ENCODE measurements at regions not wholly inside any gene's neighbourhood (a gene's known extent, or its start where the extent isn't known, plus 50 kb on each side); places are given as distances from the start of the nearest gene placed in this dataset.

DNA sequence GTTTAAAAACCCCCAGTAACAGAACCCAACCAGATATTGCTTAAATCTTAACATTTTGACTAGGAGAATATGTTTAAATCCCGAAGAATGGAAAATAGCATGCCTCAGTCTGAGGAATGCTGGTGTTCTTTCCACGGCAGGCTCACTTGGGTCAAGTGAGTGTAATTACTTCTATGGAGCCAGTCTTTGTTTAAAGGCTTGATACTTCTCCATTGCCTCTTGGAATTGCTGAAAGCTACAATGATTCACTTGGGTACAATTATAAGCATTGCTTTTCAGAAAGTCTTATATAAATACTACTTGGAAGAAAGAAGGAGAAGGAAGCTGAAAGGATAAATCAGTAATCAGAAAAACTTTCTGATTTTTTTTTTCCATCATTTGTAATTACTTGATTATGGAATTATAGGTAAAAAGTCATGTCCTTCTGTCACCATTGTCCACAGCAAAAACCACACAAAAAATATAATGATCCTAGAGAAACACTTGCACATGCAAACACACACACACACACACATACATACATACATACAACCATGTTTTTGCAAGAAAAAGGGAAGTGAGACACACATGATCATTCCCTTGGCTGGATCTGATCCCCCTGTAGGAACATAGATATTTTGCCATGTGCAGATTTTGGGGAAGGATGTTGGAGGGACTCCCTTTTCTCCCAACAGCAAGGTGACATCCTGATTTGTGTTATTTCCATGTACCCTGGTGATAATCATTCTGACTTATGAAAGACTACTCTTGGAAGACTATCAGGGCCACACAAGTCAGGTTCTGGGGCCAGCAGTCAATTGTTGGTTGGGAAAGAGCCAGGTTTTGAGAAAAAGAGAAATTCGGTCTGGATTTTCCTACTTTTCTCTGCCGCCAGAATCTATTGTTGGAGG is 396.0 kb upstream of the BTBD3 start:
- ATAC-seq (no peak), DNase-seq (ENCODE audit: low read depth, low spot score) (no peak)
- no peaks in the 10 kb centered on the region for H3K4me1 ChIP-seq (ENCODE audit: control insufficient read depth, insufficient read depth, low read length)
- POLR2A ChIA-PET: no interaction called here
- H3K4me3 ChIP-seq (ENCODE audit: low read depth in 2 of 2, low read length in 2 of 2): no peak overlapping the region
- in situ Hi-C loops (cut with HindIII; ENCODE audit: low pct_unique_long_range_greater_than_20kb, low sequenced_read_pairs) (no loop called here), intact Hi-C loops (cut with micrococcal nuclease; ENCODE audit: unreplicated experiment) (no loop called here)
- BruUV-seq (replicated peaks): no TSS peak
- CTCF ChIA-PET: no interaction called here
- no peak overlapping the region; the same call in 1 of the 2 replicates for H3K27ac ChIP-seq (ENCODE audit: low read length)
- H3K36me3 ChIP-seq (ENCODE audit: control insufficient read depth, insufficient read depth, low read length): no peaks in the 10 kb centered on the region
- no peaks in the 10 kb centered on the region for H3K9me3 ChIP-seq (ENCODE audit: control insufficient read depth, insufficient read depth, low read depth, low read length)
- no peaks in the 10 kb centered on the region for H3K27me3 ChIP-seq (ENCODE audit: control insufficient read depth, insufficient read depth, low read length)
- TF ChIP-seq, protein P1, sequence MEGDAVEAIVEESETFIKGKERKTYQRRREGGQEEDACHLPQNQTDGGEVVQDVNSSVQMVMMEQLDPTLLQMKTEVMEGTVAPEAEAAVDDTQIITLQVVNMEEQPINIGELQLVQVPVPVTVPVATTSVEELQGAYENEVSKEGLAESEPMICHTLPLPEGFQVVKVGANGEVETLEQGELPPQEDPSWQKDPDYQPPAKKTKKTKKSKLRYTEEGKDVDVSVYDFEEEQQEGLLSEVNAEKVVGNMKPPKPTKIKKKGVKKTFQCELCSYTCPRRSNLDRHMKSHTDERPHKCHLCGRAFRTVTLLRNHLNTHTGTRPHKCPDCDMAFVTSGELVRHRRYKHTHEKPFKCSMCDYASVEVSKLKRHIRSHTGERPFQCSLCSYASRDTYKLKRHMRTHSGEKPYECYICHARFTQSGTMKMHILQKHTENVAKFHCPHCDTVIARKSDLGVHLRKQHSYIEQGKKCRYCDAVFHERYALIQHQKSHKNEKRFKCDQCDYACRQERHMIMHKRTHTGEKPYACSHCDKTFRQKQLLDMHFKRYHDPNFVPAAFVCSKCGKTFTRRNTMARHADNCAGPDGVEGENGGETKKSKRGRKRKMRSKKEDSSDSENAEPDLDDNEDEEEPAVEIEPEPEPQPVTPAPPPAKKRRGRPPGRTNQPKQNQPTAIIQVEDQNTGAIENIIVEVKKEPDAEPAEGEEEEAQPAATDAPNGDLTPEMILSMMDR (IDR thresholded peaks at IDR 0.05): no peak
- TF ChIP-seq SIN3A (IDR thresholded peaks at IDR 0.05; ENCODE audit: borderline replicate concordance, insufficient read depth, low read depth, low read length): no peak
- no peak for TF ChIP-seq TCF7L2 (IDR thresholded peaks at IDR 0.05; ENCODE audit: low read depth, low read length)
- no peak for TF ChIP-seq POLR2AphosphoS5 (IDR thresholded peaks at IDR 0.05; ENCODE audit: low read depth, low read length)
- TF ChIP-seq, protein P2, sequence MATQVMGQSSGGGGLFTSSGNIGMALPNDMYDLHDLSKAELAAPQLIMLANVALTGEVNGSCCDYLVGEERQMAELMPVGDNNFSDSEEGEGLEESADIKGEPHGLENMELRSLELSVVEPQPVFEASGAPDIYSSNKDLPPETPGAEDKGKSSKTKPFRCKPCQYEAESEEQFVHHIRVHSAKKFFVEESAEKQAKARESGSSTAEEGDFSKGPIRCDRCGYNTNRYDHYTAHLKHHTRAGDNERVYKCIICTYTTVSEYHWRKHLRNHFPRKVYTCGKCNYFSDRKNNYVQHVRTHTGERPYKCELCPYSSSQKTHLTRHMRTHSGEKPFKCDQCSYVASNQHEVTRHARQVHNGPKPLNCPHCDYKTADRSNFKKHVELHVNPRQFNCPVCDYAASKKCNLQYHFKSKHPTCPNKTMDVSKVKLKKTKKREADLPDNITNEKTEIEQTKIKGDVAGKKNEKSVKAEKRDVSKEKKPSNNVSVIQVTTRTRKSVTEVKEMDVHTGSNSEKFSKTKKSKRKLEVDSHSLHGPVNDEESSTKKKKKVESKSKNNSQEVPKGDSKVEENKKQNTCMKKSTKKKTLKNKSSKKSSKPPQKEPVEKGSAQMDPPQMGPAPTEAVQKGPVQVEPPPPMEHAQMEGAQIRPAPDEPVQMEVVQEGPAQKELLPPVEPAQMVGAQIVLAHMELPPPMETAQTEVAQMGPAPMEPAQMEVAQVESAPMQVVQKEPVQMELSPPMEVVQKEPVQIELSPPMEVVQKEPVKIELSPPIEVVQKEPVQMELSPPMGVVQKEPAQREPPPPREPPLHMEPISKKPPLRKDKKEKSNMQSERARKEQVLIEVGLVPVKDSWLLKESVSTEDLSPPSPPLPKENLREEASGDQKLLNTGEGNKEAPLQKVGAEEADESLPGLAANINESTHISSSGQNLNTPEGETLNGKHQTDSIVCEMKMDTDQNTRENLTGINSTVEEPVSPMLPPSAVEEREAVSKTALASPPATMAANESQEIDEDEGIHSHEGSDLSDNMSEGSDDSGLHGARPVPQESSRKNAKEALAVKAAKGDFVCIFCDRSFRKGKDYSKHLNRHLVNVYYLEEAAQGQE (IDR thresholded peaks at IDR 0.05; ENCODE audit: insufficient read depth in 1 of 2, low read depth in 2 of 2, low read length in 1 of 2): no peak

DNA sequence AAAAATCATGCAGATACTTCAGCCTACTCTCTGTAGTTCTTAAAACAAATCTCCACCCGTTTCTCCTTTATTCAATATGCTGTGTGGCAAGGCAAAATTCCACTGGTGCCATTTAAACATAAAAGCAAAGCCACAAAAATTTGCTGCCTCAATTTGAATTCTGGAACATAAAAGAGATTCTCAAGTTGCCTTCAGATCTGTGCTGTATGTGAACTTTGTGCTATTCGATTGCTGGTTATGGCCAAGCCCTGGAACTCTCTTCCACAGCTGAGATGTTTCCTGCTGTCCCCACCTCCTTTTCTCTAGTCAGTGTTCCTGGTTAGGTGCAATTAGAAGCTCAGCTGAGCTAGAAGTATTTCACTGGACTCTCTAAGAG is 395.3 kb upstream of the BTBD3 start:
- DNase-seq (ENCODE audit: low read depth, low spot score): no peak
- TF ChIP-seq POLR2AphosphoS5 (IDR thresholded peaks at IDR 0.05; ENCODE audit: low read depth, low read length): no peak
- TF ChIP-seq TCF7L2 (IDR thresholded peaks at IDR 0.05; ENCODE audit: low read depth, low read length): no peak
- no peak for TF ChIP-seq SIN3A (IDR thresholded peaks at IDR 0.05; ENCODE audit: borderline replicate concordance, insufficient read depth, low read depth, low read length)
- TF ChIP-seq, protein P1 (IDR thresholded peaks at IDR 0.05): no peak
- TF ChIP-seq, protein P2 (IDR thresholded peaks at IDR 0.05; ENCODE audit: insufficient read depth in 1 of 2, low read depth in 2 of 2, low read length in 1 of 2): no peak
- BruUV-seq (replicated peaks): no TSS peak
- CTCF ChIA-PET: no interaction called here
- Histone ChIP-seq H3K27me3 (ENCODE audit: control insufficient read depth, insufficient read depth, low read length) (no peaks in the 10 kb centered on the region), H3K27ac (ENCODE audit: low read length) (no peak overlapping the region), H3K36me3 (ENCODE audit: control insufficient read depth, insufficient read depth, low read length) (no peaks in the 10 kb centered on the region), H3K4me1 (ENCODE audit: control insufficient read depth, insufficient read depth, low read length) (no peaks in the 10 kb centered on the region), H3K9me3 (ENCODE audit: control insufficient read depth, insufficient read depth, low read depth, low read length) (no peaks in the 10 kb centered on the region), H3K4me3 (ENCODE audit: low read depth in 2 of 2, low read length in 2 of 2) (no peak overlapping the region)
- intact Hi-C loops (cut with micrococcal nuclease; ENCODE audit: unreplicated experiment) (no loop called here), in situ Hi-C loops (cut with HindIII; ENCODE audit: low pct_unique_long_range_greater_than_20kb, low sequenced_read_pairs) (no loop called here)
- POLR2A ChIA-PET: no interaction called here
- no peak for ATAC-seq

Data from Panc1 (cell line).